ENCODE measurements at regions not wholly inside any gene's neighbourhood (a gene's known extent, or its start where the extent isn't known, plus 50 kb on each side); places are given as distances from the start of the nearest gene placed in this dataset.

DNA sequence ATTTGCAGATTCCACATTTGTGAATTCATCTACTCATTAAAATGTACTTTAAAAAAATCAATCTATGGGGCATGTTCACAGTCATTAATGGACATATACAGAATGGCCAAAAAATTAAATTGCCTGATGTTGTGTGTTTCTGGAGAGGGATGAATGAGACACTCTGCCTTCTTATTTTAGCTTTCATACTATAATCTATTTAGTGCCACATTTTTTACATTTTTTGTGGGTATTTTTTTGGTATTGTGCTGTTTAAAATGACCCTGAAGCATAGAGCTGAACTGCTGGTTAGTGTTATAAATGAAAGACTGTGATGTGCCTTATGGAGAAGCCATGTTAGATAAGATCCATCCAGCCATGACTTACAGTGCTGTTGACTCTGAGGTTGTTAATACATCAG is 961.8 kb upstream of the LRRN3 start:
- DNase-seq = no peak

DNA sequence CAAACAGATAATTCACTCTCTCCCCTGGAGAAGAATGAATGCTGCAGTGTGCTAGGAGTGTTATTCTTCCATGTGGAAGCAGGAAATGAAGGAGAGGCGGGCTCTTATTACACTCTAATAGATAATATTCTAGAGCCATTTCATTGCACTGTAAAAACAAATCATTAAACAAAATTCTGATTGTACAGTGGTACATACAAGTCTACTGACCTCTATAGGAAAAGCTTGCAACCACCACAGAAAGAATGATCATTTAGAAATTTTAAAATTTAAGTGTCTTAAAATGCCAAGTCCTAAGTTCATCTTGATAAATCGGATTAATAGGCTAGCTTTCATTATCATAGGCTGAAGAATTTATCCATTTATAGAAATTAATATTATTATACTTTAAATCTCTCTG is 960.3 kb upstream of the LRRN3 start:
- DNase-seq = no peak

DNA sequence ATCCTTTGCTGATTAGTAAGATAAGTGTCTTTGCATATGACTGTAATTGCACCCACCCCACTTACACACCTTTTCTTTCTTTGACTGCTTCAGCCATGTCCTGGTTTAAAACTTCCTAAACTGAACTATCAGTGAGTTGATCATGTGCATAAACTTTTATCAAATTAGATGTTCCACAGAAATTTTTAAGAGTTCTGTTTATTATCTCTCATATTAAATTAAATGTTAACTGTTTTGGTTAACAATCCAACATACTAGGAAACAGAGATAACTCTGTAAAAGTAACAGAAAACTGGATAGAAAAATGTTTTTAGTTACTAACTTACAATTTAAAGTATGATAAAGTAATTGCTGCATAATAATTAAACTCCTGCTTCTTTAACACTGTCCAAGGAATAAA is 959.6 kb upstream of the LRRN3 start:
- DNase-seq = no peak

DNA sequence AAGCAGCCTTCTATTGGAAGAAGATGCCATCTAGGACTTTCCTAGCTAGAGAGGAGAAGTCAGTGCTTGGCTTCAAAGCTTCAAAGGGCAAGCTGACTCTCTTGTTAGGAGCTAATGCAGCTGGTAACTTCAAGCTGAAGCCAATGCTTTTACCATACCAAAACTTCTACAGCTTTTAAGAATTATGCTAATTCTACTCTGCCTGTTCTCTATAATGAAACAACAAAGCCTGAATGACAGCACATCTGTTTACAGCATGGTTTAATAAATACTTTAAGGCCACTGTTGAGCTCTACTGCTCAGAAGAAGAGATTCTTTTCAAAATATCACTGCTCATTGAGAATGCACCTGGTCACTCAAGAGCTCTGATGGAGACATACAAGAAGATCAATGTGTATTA is 951.9 kb upstream of the LRRN3 start:
- DNase-seq = no peak

DNA sequence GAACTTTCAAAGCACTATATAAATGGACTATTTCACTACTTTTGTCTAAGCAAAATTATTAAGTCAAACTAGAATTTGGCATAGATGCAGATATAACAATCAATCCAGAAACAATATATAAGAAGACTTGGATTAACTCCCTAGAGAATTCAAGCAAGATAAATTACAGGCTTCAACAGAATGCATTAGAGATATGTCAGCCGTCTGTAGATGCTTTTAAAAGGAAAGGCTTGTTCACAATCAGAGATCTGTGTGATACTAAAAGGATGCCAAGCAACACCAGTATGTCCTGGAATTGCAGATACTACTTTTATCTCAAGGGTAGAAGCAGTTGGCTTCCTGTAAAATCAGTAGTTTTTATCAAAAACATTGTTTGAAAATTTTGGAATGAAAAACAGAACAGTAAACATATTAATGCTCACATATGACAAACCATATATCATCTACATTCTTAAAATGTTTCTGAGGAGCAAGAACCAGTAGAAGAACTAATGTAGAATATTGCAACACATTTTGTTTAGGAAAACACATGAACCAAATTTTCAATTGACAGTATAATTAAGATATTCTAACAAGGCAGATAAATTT is 947.9 kb upstream of the LRRN3 start:
- no peak for DNase-seq

DNA sequence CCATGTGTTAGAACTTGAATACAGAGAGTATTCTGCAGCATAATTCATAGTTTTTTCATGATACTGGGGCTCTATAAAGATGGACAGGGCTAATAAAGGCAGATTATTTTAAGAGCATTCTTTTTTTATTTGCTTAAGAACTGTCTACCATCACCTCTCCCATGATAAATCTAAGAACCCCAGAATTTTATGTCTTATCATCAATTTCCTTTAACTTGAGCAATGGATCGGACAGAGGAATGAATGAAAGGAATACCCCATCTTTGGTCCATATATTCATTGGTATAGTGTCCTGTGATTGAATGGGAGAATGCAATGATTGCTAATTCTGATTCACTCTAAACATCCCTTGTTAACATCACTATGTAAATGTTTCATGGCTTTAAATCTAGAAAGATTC is 946.3 kb upstream of the LRRN3 start:
- no peak for DNase-seq

DNA sequence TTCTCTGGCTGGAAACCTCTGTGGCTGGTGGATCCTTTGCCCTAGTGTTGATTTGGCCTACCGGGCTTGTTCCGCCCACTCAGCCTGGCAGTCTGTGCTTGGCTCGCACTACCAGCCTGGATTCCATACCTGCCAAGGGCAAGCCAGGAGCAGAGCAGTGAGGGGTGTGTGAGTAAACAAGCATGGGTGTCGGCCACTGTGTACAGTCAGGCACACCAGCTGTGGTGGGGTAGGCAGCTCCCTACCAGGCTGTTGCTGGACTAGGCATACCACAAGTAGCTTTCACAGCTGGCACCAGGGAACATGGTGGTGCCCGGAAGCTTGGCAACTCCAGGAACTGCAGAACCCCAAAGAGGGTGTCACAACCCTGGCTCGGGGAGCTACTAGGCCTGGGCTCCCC is 942.9 kb upstream of the LRRN3 start:
- no peak for DNase-seq

DNA sequence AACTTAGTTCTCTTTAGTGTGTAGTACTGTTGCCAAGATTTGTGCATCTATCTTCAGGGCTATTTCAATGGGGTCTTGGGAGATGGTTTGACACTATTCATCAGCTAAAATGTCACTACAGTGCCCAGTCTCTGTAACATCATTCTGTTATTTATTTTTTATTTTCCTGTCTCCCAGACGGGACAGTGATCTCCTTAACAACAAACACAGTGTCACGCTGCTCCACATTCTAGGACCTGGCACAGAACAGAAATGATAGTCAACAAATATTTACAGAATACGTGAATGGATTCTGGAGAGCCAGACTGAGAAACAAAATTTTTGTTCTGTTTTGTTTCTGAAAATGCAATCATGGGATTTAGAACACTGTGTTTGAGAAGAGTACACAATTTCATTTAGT is 937.7 kb upstream of the LRRN3 start:
- DNase-seq = no peak

DNA sequence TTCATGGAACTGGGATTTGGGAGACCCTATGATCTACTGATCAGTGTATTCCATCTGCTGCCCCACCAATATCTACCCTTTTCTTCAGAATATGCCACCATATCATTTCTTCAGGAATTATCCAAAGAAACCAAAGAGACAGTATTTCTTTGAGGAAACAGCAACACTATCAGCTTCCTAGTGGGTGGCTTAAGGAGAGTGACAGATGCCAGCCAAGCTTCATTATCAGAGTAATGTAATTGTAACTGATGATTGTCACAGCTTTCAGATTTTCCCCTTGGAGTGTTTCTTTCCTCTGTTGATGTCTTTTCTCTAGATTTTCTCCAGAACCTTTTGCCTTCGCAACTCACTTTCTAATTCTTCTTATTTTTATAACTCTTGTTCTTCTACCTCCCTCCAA is 934.4 kb upstream of the LRRN3 start:
- DNase-seq = no peak

DNA sequence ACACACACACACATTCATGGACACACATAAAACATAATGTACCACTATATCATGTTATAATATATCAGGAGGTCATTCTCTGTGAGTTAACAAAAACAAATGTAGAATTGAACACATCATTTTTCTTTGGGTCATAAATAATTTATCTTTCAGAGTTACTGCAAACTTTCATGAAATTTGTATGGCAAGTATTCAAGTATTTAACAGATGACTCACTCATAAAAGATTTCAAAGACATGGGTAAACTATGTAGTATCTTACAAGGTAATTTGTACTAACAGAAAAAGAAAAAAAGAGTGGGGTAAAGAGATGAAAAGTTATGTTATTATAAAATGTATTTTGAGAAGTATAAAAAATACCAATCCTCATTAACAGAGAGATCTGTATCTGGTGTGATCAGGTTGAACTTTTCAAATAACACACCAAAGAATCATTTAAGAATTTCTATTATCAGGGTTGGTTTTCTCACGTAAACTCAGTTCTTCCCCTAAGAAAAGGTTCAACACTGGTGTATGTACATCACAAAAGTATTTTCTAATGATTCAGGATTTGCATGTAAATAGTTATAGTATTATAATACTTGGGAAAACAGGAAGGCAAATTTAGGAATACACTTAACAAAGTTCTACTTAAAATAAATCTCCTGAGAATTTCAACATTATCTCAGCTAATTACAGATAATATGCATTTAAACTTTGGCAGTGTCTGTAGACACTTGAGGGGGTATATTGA is 933.1 kb upstream of the LRRN3 start:
- no peak for DNase-seq

DNA sequence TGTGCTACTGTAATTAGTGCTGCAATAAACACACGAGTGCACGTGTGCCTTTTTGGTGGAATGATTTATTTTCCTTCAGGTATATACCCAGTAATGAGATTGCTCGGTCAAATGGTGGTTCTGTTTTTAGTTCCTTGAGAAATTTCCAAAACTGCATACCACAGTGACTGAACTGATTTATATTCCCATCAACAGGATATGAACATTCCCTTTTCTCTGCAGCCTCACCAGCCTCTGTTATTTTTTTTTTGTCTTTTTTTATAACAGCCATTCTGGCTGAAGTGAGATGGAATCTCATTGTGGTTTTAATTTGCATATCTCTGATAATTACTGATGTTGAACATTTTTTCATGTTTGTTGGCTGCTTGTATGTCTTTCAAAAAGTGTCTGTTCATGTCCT is 922.9 kb upstream of the LRRN3 start:
- DNase-seq = no peak

DNA sequence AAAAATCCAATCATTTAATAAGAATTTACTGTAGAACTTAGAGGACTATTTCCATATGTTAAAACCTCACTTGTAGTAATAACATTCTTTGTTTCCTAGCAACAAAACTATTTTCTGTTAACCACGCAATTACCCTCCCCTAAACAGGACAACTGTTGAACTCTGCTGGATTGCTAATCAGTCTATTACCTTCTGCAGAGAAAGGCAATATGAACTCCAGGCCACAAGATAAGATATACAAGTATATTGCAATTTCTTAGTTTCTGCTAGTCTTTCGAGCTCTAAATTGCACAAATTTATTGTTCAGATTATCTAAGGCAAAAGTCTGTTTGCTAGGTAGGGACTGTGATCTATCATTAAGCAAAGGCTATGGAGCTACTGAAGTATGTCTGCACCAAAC is 920.1 kb upstream of the LRRN3 start:
- no peak for DNase-seq

DNA sequence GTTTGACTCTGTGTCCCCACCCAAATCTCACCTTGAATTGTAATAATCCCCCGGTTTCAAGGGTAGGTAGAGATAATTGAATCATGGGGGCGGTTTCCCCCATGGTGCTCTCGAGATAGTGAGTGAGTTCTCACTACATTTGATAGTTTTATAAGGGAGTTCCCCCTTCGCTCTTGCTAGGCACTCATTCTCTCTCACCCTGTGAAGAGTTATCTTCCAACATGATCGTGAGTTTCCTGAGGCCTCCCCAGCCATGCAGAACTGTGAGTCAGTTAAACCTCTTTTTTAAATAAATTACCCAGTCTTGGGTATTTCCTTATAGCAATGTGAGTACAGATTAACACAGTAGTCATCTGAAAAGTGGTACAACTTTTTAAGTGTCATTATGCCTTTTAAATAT is 913.5 kb upstream of the LRRN3 start:
- no peak for DNase-seq

DNA sequence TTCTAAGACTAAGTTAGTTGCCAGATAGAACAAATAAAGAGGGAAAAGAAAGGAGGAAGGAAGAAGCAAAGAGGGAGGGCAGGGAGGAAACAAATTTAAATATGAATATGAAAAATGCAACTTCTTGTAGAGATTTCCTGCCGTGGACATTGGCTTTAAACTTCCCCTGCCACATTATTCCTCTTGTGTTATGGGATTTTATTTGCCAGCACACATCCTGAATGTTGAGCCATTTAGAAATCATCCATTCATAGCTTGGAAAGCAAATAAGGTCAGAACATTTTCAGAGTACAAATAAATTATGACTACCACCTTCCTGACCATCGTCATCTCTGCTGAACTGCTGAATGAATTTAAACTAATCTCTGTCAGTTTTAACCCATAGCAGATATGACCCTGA is 911.9 kb upstream of the LRRN3 start:
- no peak for DNase-seq

DNA sequence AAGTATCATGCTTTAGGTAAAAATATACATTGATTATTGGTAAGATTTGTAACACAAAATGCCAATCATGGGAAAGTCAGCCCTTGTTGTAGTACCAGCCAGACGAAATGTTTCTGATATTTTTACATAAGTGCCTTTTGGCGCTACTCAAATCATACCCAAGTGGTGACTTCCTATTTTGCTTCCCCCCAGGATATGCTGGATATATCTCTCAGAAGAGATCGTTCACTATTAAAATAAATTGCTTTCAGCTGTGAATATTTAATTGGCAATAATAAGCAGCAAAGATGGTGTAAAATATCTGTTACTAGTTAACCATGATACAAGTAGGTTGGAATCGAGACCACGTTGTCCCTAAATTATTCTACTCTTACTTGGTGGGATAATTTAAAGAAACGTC is 909.2 kb upstream of the LRRN3 start:
- DNase-seq = no peak

DNA sequence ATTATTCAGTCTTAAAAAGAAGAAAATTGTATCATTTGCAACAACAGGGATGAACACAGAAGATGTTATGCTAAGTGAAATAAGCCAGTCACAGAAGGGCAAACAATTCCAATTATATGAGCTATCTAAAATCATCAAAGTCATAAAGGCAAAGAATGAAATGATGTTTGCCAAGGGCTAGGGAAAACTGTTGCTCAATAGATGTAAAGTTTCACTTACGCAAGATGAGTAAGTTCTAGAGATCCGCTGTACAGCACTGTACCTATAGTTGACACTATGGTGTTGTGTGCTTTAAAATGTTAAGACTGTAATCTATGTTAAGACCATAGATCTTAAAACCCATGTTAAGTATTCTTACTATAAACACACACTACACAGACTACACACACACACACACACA is 904.6 kb upstream of the LRRN3 start:
- DNase-seq = no peak

DNA sequence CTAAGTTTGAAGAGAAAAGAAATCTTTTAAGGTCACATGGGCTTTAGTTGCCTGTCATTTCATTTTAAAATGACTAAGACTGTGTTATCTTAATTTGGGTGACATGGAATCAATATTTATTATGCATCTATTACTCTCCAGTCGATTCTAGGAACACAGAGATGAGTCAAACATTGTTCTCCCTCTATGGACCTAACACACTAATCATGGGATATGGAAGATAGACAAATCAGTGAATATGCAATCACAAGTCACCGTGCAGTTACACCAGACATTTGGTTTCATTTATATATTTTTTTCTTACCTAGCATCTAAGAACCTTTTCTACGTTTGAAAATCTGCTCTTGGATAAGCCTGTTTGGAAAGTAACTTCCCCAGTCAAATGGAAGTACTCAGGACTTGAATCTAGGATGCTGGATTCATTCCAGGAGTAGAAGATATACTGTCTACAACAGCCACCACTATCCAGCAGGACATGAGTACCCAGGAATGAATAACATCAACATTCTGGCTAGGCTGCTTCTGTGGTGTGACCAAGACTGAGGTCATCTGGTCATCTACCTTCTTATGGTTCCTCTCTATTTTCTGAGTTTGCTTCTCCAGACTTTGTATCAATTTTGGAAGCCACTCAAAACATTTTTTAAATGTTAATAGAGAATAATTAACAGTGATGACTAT is 902.9 kb upstream of the LRRN3 start:
- no peak for DNase-seq

DNA sequence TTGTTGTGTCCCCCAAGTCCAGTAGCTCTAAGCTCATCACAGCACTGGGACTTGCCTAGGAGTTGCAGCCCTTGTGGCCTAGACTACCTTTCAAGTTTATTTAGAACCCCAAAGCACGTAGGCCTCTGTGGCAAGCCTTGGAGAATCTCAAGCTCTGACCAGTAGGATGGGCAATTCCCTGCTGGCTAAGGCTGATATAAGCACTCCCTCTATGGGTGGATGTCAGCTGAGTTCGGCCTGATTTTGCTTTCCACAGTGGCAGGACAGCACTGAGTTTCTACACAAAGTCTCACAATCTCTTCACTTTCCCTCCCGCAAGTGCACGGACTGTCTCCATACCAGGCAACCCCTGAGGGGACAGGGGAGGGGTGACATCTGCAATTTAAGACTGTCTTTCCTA is 886.4 kb upstream of the LRRN3 start:
- no peak for DNase-seq

DNA sequence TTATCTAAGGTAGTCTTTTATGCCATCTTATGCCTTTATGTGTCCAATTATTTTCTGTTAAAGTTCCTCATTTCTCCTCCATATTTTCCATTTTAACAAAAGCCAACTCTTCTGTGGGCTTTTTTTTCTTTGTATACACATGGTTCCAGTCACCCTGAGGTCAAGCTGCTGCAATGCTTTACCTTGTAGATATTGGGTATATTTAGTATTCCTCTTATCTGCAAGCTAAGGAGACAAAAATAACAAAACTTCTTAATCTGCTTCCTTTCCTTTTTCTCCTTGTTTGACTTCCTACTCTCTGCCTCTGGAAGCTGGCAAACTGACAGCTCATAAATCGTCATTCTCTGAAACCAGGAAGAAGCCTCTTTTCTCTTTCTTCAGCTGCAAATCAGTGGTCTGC is 885.0 kb upstream of the LRRN3 start:
- no peak for DNase-seq

DNA sequence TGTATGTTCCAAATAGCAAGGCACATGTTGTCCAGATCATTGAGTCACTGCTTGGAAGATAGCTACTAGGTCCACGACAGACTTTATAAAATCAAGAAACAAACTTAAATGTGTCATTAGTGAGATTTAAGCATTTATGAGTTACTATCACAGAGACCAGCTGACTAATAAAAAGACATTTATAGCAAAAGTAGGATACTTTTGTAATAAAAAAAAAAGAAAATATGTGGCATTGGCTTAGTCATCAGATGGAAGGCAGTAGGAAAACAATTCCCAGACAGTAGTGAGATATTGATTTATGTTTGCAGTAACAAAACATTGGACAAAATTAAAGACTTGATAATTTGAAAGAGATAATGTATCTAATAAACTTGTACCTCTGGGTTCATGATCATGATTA is 881.0 kb upstream of the LRRN3 start:
- no peak for DNase-seq

DNA sequence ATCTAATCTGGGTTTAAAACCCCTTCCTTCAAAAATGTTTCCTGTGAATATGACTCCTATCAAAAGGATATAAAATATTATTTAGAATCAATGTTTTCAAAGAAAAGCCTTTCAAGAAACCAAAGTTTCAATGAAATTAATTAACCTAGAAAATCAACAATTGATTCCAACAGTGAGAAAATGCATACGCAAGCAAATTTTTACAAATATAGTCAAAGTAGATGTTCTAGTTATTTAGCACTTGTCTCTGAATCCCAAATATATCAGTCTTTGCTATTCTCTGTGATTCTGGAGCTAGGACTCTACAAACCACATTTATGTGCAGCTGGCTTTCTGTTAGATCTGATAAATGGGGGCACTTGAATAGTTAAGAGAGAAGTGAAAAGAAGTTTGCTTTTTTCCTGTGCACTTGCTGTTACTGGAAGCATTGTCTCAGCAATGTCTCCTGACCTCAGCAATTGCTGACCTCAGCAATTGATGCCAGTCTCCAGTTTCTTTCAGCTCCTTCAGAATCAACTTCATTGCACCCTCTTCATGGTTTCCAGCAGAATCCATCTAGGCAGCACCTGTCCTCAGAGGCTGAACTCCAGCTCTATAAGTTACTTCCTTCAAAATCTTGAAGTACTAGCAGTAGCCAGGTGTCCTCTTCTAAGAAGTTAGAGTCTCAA is 879.9 kb upstream of the LRRN3 start:
- no peak for DNase-seq

DNA sequence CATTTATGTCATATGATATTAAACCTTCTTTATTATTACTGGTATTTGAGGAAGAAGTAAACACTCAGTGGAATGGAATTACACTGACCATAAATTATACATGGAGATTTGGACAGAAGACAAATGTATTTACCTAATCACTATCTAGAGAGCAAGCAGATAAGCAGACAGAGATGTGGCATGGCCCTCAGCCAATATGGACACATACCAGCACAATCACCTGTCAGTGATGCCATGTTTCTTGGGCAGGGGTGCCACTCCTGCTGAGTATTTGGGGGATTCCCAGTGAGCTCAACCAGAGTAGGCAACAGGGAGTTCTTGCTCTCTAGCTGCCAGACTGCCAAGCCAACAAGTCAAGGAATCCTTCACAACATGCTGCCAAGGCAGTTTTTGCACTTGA is 866.3 kb upstream of the LRRN3 start:
- no peak for DNase-seq

DNA sequence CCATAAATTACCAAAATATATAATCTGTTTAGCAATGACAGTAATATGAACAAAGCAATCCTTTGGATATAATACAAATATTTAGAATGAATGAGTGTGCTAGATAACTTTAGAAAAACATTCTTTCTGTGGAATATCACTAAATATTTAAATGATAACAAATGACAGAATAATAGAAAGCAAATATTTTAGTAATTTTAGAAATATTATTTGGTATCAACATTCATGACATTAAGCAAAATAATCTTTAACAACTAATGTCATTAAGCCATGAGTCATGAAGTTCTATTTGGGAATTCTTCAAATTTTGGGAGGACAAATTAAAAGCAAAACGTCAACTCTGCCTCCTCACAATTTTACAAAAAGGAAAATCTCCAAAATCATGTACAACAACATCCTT is 844.8 kb upstream of the LRRN3 start:
- DNase-seq = no peak

All from nucleus accumbens (tissue), 56 donors.